OCI-LY7 (cell line): ENCODE measurements at regions not wholly inside any gene's neighbourhood (a gene's known extent, or its start where the extent isn't known, plus 50 kb on each side); places are given as distances from the start of the nearest gene placed in this dataset.
A peak's percentile ranks its signal among the peaks of the same experiment; 100 is the strongest.

Experiments used
- BruUV-seq: library from RNA; stranded (reverse); fragments of 400-500 nt; replicated peaks from 2 replicates; lab custom pipeline; 2021; lab: Mats Ljungman, UMichigan
- CTCF ChIA-PET: fragments of 300-600 bp; sonication (Branson Sonifier 250); formaldehyde crosslinking; loops from one replicate; lab custom pipeline; 2022; ENCODE audit warnings: antibody characterized with exemption; ENCODE audit not compliant: unreplicated experiment; lab: Charles Lee
- POLR2A ChIA-PET: fragments of 300-600 bp; sonication (Branson Sonifier 250); formaldehyde crosslinking; loops from one replicate; lab custom pipeline; 2022; ENCODE audit warnings: antibody characterized with exemption; lab: Charles Lee
- DNase-seq: peaks from one replicate; pipeline ENCODE4 v3.0.0-alpha.2; 2015; ENCODE audit warnings: low spot score
- H2AFZ ChIP-seq: fragments of 200-600 bp; sonication (generic), shearing (Covaris generic); 2 replicates; pipeline ENCODE4 v1.6.1; 2014; ENCODE audit warnings: mild to moderate bottlenecking, antibody characterized with exemption, low read length, moderate library complexity
- H3K27ac ChIP-seq: fragments of 200-600 bp; sonication (generic); 2 replicates; pipeline ENCODE4 v1.5.1; 2014; ENCODE audit warnings: mixed run types, low read depth, mild to moderate bottlenecking, moderate library complexity, low read length, inconsistent platforms; ENCODE audit not compliant: poor library complexity, severe bottlenecking
- H3K36me3 ChIP-seq: fragments of 200-600 bp; sonication (generic); 2 replicates; pipeline ENCODE4 v1.6.1; 2014; ENCODE audit warnings: mild to moderate bottlenecking, antibody characterized with exemption, low read length, moderate library complexity, mixed read lengths; ENCODE audit not compliant: insufficient read depth
- H3K4me1 ChIP-seq: fragments of 200-600 bp; sonication (generic); 2 replicates; pipeline ENCODE4 v1.5.1; 2014; ENCODE audit warnings: mild to moderate bottlenecking, low read length; ENCODE audit not compliant: insufficient read depth, poor library complexity, severe bottlenecking
- H3K4me2 ChIP-seq: fragments of 200-600 bp; sonication (generic); 2 replicates; pipeline ENCODE4 v1.6.1; 2014; ENCODE audit warnings: mild to moderate bottlenecking, low read length
- H3K4me3 ChIP-seq: fragments of 200-600 bp; sonication (generic); 2 replicates; pipeline ENCODE4 v1.5.1; 2014; ENCODE audit warnings: mild to moderate bottlenecking, low read depth, low read length; ENCODE audit not compliant: poor library complexity, severe bottlenecking
- H3K79me2 ChIP-seq: fragments of 200-600 bp; sonication (generic); 2 replicates; pipeline ENCODE4 v1.6.1; 2016; ENCODE audit warnings: low read depth, mild to moderate bottlenecking, low read length, moderate library complexity, mixed read lengths; ENCODE audit not compliant: insufficient read depth
- H3K9me2 ChIP-seq: fragments of 200-600 bp; sonication (generic); 2 replicates; pipeline ENCODE4 v1.6.1; 2016; ENCODE audit warnings: mild to moderate bottlenecking, low read length, mixed read lengths; ENCODE audit not compliant: insufficient read depth
- H3K9me3 ChIP-seq: fragments of 200-600 bp; sonication (generic); 2 replicates; pipeline ENCODE4 v1.6.1; 2014; ENCODE audit warnings: mild to moderate bottlenecking, mixed run types, low read length, mixed read lengths
- H4K20me1 ChIP-seq: fragments of 200-600 bp; sonication (generic); 2 replicates; pipeline ENCODE4 v1.6.1; 2014; ENCODE audit warnings: mild to moderate bottlenecking, antibody characterized with exemption, low read length, moderate library complexity, mixed read lengths; ENCODE audit not compliant: insufficient read depth
- CTCF ChIP-seq: fragments of 200-600 bp; sonication (generic); conservative IDR thresholded peaks from 2 replicates; pipeline ENCODE4 v1.5.1; 2014; ENCODE audit warnings: mild to moderate bottlenecking, antibody characterized with exemption, low read length, moderate library complexity, mixed read lengths
- EZH2phosphoT487 ChIP-seq: fragments of 200-600 bp; sonication (generic); IDR thresholded peaks from 2 replicates; pipeline ENCODE4 v1.6.1; 2018; ENCODE audit warnings: low read depth, borderline replicate concordance, mild to moderate bottlenecking, mixed run types, antibody characterized with exemption, low read length, moderate library complexity, mixed read lengths
- intact Hi-C: fragments of 100-400 bp; cut with micrococcal nuclease; formaldehyde crosslinking; loops from one replicate; pipeline ENCODE4 v1.10.0; 2022; ENCODE audit not compliant: unreplicated experiment

GRCh38 chr6:144928847-144929246 lies 643.7 kb downstream of the UTRN start:
- DNase-seq, result no peak
- BruUV-seq, result no TSS peak
- ChIA-PET POLR2A (no interaction called here), CTCF (no interaction called here)
- no peak overlapping the region for H3K4me3 ChIP-seq
- H3K36me3 ChIP-seq, result no peaks in the 10 kb centered on the region
- no peak overlapping the region for H3K27ac ChIP-seq
- no peak overlapping the region for H3K4me2 ChIP-seq
- TF ChIP-seq EZH2phosphoT487 (no peak), CTCF (no peak)
- H3K9me2 ChIP-seq, result no peaks in the 10 kb centered on the region
- intact Hi-C loops, result no loop called here
- no peak overlapping the region for H2AFZ ChIP-seq
- H4K20me1 ChIP-seq, result no peaks in the 10 kb centered on the region
- no peaks in the 10 kb centered on the region for H3K79me2 ChIP-seq
- H3K4me1 ChIP-seq, result no peaks in the 10 kb centered on the region
- no peaks in the 10 kb centered on the region for H3K9me3 ChIP-seq

DNA sequence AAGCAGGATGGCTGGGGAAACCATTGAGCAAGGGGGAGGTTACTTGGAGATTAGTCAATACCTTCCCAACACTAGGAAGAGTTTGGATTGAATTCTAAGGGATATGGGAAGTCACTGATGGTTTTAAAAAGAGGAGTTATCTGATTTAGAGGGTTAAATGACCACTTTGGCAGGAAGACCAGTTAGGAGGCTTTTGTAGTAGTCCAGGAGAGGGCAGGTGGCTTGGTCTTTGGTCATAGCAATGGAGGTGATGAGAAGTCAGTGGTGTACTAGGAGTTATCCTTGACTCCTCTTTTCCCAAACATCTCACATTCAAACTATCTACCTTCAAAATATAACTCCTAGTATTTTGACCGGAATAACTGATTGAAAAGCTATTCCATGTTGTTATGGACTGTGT lies 644.1 kb downstream of the UTRN start:
- Histone ChIP-seq H3K4me3 (no peak overlapping the region), H3K4me2 (no peak overlapping the region), H3K9me3 (no peaks in the 10 kb centered on the region), H3K36me3 (no peaks in the 10 kb centered on the region), H3K9me2 (no peaks in the 10 kb centered on the region), H3K27ac (no peak overlapping the region), H3K79me2 (no peaks in the 10 kb centered on the region), H3K4me1 (no peaks in the 10 kb centered on the region), H2AFZ (no peak overlapping the region), H4K20me1 (no peaks in the 10 kb centered on the region)
- POLR2A ChIA-PET, result no interaction called here
- DNase-seq, result no peak
- intact Hi-C loops, result no loop called here
- CTCF ChIA-PET, result no interaction called here
- TF ChIP-seq CTCF (no peak), EZH2phosphoT487 (no peak)
- BruUV-seq, result no TSS peak

- BruUV-seq, result no TSS peak
- intact Hi-C loops, result loop anchor here (2.0 kb wide), 1 partner anchor 347 kb away; no protein-coding TSS in a partner anchor
- no peaks in the 10 kb centered on the region for H4K20me1 ChIP-seq
- peak; percentile 14 for DNase-seq
- no peaks in the 10 kb centered on the region for H3K36me3 ChIP-seq
- H3K27ac ChIP-seq, result no peak overlapping the region
- ChIA-PET POLR2A (no interaction called here), CTCF (no interaction called here)
- H3K79me2 ChIP-seq, result no peaks in the 10 kb centered on the region
- H2AFZ ChIP-seq, result no peak overlapping the region
- no peaks in the 10 kb centered on the region for H3K9me2 ChIP-seq
- no peaks in the 10 kb centered on the region for H3K4me1 ChIP-seq
- TF ChIP-seq EZH2phosphoT487 (no peak), CTCF (peak; percentile 76)
- no peak overlapping the region for H3K4me3 ChIP-seq
- no peak overlapping the region for H3K4me2 ChIP-seq
- H3K9me3 ChIP-seq, result no peaks in the 10 kb centered on the region
These were observed 646.3 kb downstream of the UTRN start for GRCh38 chr6:144931172-144932035.
